GM04503 (cell line): ENCODE measurements at regions not wholly inside any gene's neighbourhood (a gene's known extent, or its start where the extent isn't known, plus 50 kb on each side); places are given as distances from the start of the nearest gene placed in this dataset.

Experiments used
- DNase-seq: peaks from one replicate; pipeline ENCODE4 v3.0.0-alpha.2; 2012; ENCODE audit warnings: low read depth

- no peak for DNase-seq
These were observed 230.7 kb upstream of the DIO3 start for GRCh38 chr14:101330416-101331140.

GRCh38 chr14:101331141-101331525 lies 230.2 kb upstream of the DIO3 start:
- DNase-seq: no peak

GRCh38 chr14:101331661-101332169 lies 229.6 kb upstream of the DIO3 start:
- DNase-seq: no peak

- DNase-seq: no peak
These were observed 229.0 kb upstream of the DIO3 start for GRCh38 chr14:101332281-101332680.

- DNase-seq: no peak
These were observed 227.7 kb upstream of the DIO3 start for GRCh38 chr14:101333335-101334280.

- no peak for DNase-seq
These were observed 226.6 kb upstream of the DIO3 start for GRCh38 chr14:101334656-101335055.

- no peak for DNase-seq
These were observed 226.1 kb upstream of the DIO3 start for GRCh38 chr14:101335061-101335661.

- DNase-seq: no peak
These were observed 225.1 kb upstream of the DIO3 start for GRCh38 chr14:101336183-101336582.

GRCh38 chr14:101337053-101337452 lies 224.2 kb upstream of the DIO3 start:
- no peak for DNase-seq

- no peak for DNase-seq
These were observed 220.7 kb upstream of the DIO3 start for GRCh38 chr14:101340556-101340955.

GRCh38 chr14:101347893-101348777 lies 213.2 kb upstream of the DIO3 start:
- DNase-seq: no peak

GRCh38 chr14:101349108-101349507 lies 212.2 kb upstream of the DIO3 start:
- no peak for DNase-seq

GRCh38 chr14:101350021-101350420 lies 211.3 kb upstream of the DIO3 start:
- no peak for DNase-seq

GRCh38 chr14:101350691-101351090 lies 210.6 kb upstream of the DIO3 start:
- DNase-seq: no peak

GRCh38 chr14:101351146-101351545 lies 210.1 kb upstream of the DIO3 start:
- DNase-seq: no peak

GRCh38 chr14:101351769-101352168 lies 209.5 kb upstream of the DIO3 start:
- no peak for DNase-seq

GRCh38 chr14:101352567-101352966 lies 208.7 kb upstream of the DIO3 start:
- no peak for DNase-seq

GRCh38 chr14:101353422-101353821 lies 207.9 kb upstream of the DIO3 start:
- no peak for DNase-seq

- no peak for DNase-seq
These were observed 206.6 kb upstream of the DIO3 start for GRCh38 chr14:101354726-101355125.

GRCh38 chr14:101355284-101355683 lies 206.0 kb upstream of the DIO3 start:
- no peak for DNase-seq

- DNase-seq: no peak
These were observed 204.3 kb upstream of the DIO3 start for GRCh38 chr14:101357038-101357437.
